ENCODE measurements at regions not wholly inside any gene's neighbourhood (a gene's known extent, or its start where the extent isn't known, plus 50 kb on each side); places are given as distances from the start of the nearest gene placed in this dataset.

DNA sequence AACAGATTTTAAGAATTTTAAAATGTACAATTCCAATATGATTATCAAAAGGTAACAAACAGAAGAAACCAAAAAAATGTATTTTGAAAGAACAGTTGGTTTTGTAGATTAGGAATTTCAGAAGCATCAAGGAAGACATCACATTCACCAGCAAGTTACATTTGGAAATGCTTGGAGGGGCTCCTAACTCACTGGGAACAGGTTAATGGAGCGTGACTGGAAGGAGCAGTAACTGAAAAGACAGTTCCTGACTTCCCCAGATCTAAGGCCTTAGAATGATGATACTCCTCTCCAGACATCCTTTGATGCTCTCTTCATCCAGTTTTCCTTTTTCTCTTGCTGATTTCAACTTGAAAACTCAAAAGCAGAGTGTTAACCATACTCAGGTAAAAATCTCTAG, 220.0 kb upstream of the EGLN3 start:
- H2AFZ ChIP-seq (ENCODE audit: low read length) = no peak overlapping the region
- H3K79me2 ChIP-seq (ENCODE audit: insufficient read depth, low read length) = no peaks in the 10 kb centered on the region
- POLR2A ChIA-PET = no interaction called here
- no peak overlapping the region for H3K4me3 ChIP-seq (replicated peaks in 1 of 3; ENCODE audit: insufficient read depth in 1 of 3, low read depth in 2 of 3, low read length in 3 of 3)
- intact Hi-C loops (cut with micrococcal nuclease; ENCODE audit: unreplicated experiment) (no loop called here), in situ Hi-C loops (cut with HindIII; ENCODE audit: extremely low pct_ligation_motif_present, low pct_unique_long_range_greater_than_20kb) (no loop called here)
- CTCF ChIA-PET (ENCODE audit: low intra/inter-chr PET ratio, low total read pairs) = no interaction called here
- no peak overlapping the region for H3K4me2 ChIP-seq (ENCODE audit: low read depth, low read length)
- 0% methylated on average over 1 of the region's 1 CpG for WGBS (ENCODE audit: low lambda C conversion rate)
- H3K27me3 ChIP-seq (ENCODE audit: control insufficient read depth in 1 of 2, insufficient read depth in 2 of 2, low read length in 2 of 2) = no peaks in the 10 kb centered on the region; a peak in 1 of 5 replicates
- no peaks in the 10 kb centered on the region for H3K9me3 ChIP-seq (ENCODE audit: low read length)
- ATAC-seq (no peak), FAIRE-seq (no peak), DNase-seq (ENCODE audit: low spot score) (no peak)
- no peak overlapping the region for H3K9ac ChIP-seq (ENCODE audit: insufficient read depth, low read depth, low read length)
- H4K20me1 ChIP-seq (ENCODE audit: insufficient read depth, low read length) = no peaks in the 10 kb centered on the region
- H3K4me1 ChIP-seq (ENCODE audit: insufficient read depth, low read length) = no peaks in the 10 kb centered on the region
- BruUV-seq (replicated peaks) = no TSS peak
- no peak for TF ChIP-seq JDP2 (CRISPR knock-in tag; IDR thresholded peaks at IDR 0.05; ENCODE audit: borderline replicate concordance)
- no peak for TF ChIP-seq TBX3 (IDR thresholded peaks at IDR 0.05; ENCODE audit: borderline replicate concordance)
- TF ChIP-seq, protein P1, sequence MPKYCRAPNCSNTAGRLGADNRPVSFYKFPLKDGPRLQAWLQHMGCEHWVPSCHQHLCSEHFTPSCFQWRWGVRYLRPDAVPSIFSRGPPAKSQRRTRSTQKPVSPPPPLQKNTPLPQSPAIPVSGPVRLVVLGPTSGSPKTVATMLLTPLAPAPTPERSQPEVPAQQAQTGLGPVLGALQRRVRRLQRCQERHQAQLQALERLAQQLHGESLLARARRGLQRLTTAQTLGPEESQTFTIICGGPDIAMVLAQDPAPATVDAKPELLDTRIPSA (CRISPR knock-in tag; IDR thresholded peaks at IDR 0.05; ENCODE audit: borderline replicate concordance) = no peak
- H3K27ac ChIP-seq (ENCODE audit: extremely low read length, insufficient read depth, low read length) = no peak overlapping the region
- H3K36me3 ChIP-seq (replicated peaks in 1 of 2; ENCODE audit: control insufficient read depth in 1 of 2, insufficient read depth in 2 of 2, low read length in 2 of 2) = no peaks in the 10 kb centered on the region

DNA sequence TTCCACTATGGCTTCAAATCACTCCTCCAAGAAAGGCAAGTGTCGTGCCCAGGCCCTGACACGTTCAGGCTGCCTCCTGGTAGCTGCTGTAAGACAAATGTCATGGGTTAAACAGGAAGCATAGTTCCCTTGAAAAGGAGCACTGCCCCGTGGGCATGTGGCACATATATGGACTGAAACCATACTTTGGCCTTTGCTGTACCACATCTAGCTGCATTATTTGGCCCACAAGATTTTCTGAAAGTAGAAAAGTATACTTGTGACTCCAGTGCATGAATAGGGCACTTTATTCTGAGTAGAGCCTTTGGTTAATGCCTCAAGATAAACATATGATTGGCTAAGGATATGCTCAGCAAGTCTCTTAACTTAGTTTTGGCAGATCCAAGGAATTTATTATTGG, 218.7 kb upstream of the EGLN3 start:
- Histone ChIP-seq H3K9ac (ENCODE audit: insufficient read depth, low read depth, low read length) (no peak overlapping the region), H2AFZ (ENCODE audit: low read length) (no peak overlapping the region), H3K79me2 (ENCODE audit: insufficient read depth, low read length) (no peaks in the 10 kb centered on the region), H3K4me2 (ENCODE audit: low read depth, low read length) (no peak overlapping the region), H3K9me3 (ENCODE audit: low read length) (no peaks in the 10 kb centered on the region), H4K20me1 (ENCODE audit: insufficient read depth, low read length) (no peaks in the 10 kb centered on the region), H3K4me3 (replicated peaks in 1 of 3; ENCODE audit: insufficient read depth in 1 of 3, low read depth in 2 of 3, low read length in 3 of 3) (no peak overlapping the region), H3K36me3 (replicated peaks in 1 of 2; ENCODE audit: control insufficient read depth in 1 of 2, insufficient read depth in 2 of 2, low read length in 2 of 2) (no peaks in the 10 kb centered on the region), H3K4me1 (ENCODE audit: insufficient read depth, low read length) (no peaks in the 10 kb centered on the region), H3K27me3 (ENCODE audit: control insufficient read depth in 1 of 2, insufficient read depth in 2 of 2, low read length in 2 of 2) (no peaks in the 10 kb centered on the region; a peak in 1 of 5 replicates), H3K27ac (ENCODE audit: extremely low read length, insufficient read depth, low read length) (no peak overlapping the region)
- DNase-seq (ENCODE audit: low spot score) (no peak), FAIRE-seq (no peak), ATAC-seq (no peak)
- no TSS peak for BruUV-seq (replicated peaks)
- intact Hi-C loops (cut with micrococcal nuclease; ENCODE audit: unreplicated experiment) (no loop called here), in situ Hi-C loops (cut with HindIII; ENCODE audit: extremely low pct_ligation_motif_present, low pct_unique_long_range_greater_than_20kb) (no loop called here)
- ChIA-PET CTCF (ENCODE audit: low intra/inter-chr PET ratio, low total read pairs) (no interaction called here), POLR2A (no interaction called here)
- WGBS (ENCODE audit: low lambda C conversion rate) = 2% methylated on average over 3 of the region's 3 CpGs
- TF ChIP-seq ZNF672 (CRISPR knock-in tag; IDR thresholded peaks at IDR 0.05) (no peak), ZNF530 (CRISPR knock-in tag; IDR thresholded peaks at IDR 0.05; ENCODE audit: low read depth) (no peak), ZNF761 (CRISPR knock-in tag; conservative IDR thresholded peaks at IDR 0.05) (no peak), NR3C1 (CRISPR knock-in tag; IDR thresholded peaks at IDR 0.05) (no peak), GLI4 (CRISPR knock-in tag; IDR thresholded peaks at IDR 0.05; ENCODE audit: borderline replicate concordance) (no peak), KDM6A (CRISPR knock-in tag; IDR thresholded peaks at IDR 0.05; ENCODE audit: low read depth) (no peak), NFE2L1 (CRISPR knock-in tag; IDR thresholded peaks at IDR 0.05; ENCODE audit: borderline replicate concordance) (no peak), CREB1 (IDR thresholded peaks at IDR 0.05) (no peak), CREB1 (CRISPR knock-in tag; IDR thresholded peaks at IDR 0.05) (no peak), ZNF33A (CRISPR knock-in tag; IDR thresholded peaks at IDR 0.05; ENCODE audit: borderline replicate concordance) (no peak), ZNF749 (CRISPR knock-in tag; IDR thresholded peaks at IDR 0.05; ENCODE audit: borderline replicate concordance) (no peak), ZNF607 (CRISPR knock-in tag; IDR thresholded peaks at IDR 0.05; ENCODE audit: borderline replicate concordance) (no peak), HCFC1 (IDR thresholded peaks at IDR 0.05; ENCODE audit: low read depth, low read length) (no peak), HMG20A (CRISPR knock-in tag; IDR thresholded peaks at IDR 0.05; ENCODE audit: borderline replicate concordance) (no peak), FOXK1 (CRISPR knock-in tag; IDR thresholded peaks at IDR 0.05; ENCODE audit: borderline replicate concordance, low read depth) (no peak)
- TF ChIP-seq, protein P2, sequence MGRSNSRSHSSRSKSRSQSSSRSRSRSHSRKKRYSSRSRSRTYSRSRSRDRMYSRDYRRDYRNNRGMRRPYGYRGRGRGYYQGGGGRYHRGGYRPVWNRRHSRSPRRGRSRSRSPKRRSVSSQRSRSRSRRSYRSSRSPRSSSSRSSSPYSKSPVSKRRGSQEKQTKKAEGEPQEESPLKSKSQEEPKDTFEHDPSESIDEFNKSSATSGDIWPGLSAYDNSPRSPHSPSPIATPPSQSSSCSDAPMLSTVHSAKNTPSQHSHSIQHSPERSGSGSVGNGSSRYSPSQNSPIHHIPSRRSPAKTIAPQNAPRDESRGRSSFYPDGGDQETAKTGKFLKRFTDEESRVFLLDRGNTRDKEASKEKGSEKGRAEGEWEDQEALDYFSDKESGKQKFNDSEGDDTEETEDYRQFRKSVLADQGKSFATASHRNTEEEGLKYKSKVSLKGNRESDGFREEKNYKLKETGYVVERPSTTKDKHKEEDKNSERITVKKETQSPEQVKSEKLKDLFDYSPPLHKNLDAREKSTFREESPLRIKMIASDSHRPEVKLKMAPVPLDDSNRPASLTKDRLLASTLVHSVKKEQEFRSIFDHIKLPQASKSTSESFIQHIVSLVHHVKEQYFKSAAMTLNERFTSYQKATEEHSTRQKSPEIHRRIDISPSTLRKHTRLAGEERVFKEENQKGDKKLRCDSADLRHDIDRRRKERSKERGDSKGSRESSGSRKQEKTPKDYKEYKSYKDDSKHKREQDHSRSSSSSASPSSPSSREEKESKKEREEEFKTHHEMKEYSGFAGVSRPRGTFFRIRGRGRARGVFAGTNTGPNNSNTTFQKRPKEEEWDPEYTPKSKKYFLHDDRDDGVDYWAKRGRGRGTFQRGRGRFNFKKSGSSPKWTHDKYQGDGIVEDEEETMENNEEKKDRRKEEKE (IDR thresholded peaks at IDR 0.05) = no peak

Data from HepG2 (cell line).